Testis (tissue), 2 donors: ENCODE measurements at regions not wholly inside any gene's neighbourhood (a gene's known extent, or its start where the extent isn't known, plus 50 kb on each side); places are given as distances from the start of the nearest gene placed in this dataset.

Experiments used
- DNase-seq: peaks from one replicate; pipeline ENCODE4 v3.0.0-alpha.2; 2019
- H3K27ac ChIP-seq, 2 donors: fragments of 200-600 bp; sonication (generic); one replicate each; pipeline ENCODE4 v1.5.1; 2019
- H3K27me3 ChIP-seq: fragments of 200-600 bp; sonication (generic); one replicate; pipeline ENCODE4 v1.5.1; 2019
- H3K36me3 ChIP-seq: fragments of 200-600 bp; sonication (generic); one replicate; pipeline ENCODE4 v1.5.1; 2017; ENCODE audit warnings: low read depth; ENCODE audit errors: missing control alignments
- H3K4me1 ChIP-seq: fragments of 200-600 bp; sonication (generic); one replicate; pipeline ENCODE4 v1.5.1; 2019
- H3K4me3 ChIP-seq, 2 donors: fragments of 200-600 bp; sonication (generic); one replicate each; pipeline ENCODE4 v1.5.1; 2017 to 2019
- H3K9me3 ChIP-seq: fragments of 200-600 bp; sonication (generic); one replicate; pipeline ENCODE4 v1.5.1; 2017
- CTCF ChIP-seq, 3 experiments: fragments of 450-650 bp in 2 of 3; fragments of 200-600 bp in 1 of 3; sonication (generic) in 1 of 3; IDR thresholded peaks; one replicate each; pipeline ENCODE4 v1.5.1; 2016 to 2019; ENCODE audit warnings: antibody characterized with exemption in 3 of 3, mild to moderate bottlenecking in 2 of 3, moderate library complexity in 1 of 3
- POLR2A ChIP-seq: fragments of 450-650 bp; IDR thresholded peaks from one replicate; pipeline ENCODE4 v1.6.1; 2017; ENCODE audit warnings: antibody characterized with exemption, mild to moderate bottlenecking, moderate library complexity
- WGBS, 2 donors: methylation state at CpG; one replicate each; pipeline ENCODE4 v1.1.5; 2018; 5-methylcytosine and 5-hydroxymethylcytosine counted together
- intact Hi-C: fragments of 100-400 bp; cut with DNase I; formaldehyde crosslinking; loops from one replicate; pipeline ENCODE4 v1.15.1; 2023; ENCODE audit warnings: low total_unique reads

DNA sequence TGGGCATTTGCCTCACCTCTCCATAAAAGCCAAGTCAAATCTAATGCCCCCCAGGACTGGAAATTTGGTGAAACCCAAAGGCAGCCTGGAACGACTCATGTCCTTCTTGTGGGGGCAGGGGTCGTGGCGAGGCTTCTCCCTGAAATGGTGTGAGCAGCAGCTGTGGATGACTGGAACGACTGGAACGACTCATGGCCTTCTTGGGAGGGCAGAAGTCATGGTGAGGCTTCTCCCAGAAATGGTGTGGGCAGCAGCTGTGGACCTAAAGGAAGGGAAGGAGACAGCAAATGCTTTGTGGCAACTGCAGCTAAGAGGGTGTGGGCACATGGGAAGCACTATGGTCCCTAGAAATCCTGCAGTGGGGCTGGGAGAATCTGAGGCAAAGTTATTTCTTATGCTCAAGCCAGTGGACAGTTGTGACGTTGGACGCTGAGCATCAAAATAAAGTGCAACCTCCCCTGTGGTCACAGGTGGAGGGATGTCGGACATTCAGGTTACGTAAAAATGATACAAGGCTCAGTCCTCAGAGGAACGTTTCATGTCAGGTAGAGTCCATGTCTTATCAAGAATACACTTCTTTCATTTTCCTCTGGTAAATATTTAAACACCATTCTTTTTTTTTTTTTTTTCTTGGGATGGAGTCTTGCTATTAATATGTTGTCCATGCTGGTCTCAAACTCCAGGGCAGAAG lies 107.0 kb upstream of the KIF5B start:
- no peaks in the 10 kb centered on the region for H3K9me3 ChIP-seq
- no peak overlapping the region for H3K27ac ChIP-seq
- H3K4me3 ChIP-seq, result no peak overlapping the region
- TF ChIP-seq POLR2A, result no peak
- TF ChIP-seq CTCF (IDR thresholded peaks at IDR 0.05), result no peak
- WGBS, 2 donors, result 81 to 82% methylated on average over 10 of the region's 10 CpGs
- H3K4me1 ChIP-seq, result no peaks in the 10 kb centered on the region
- DNase-seq, result no peak
- intact Hi-C loops, result no loop called here
- H3K27me3 ChIP-seq, result no peaks in the 10 kb centered on the region
- H3K36me3 ChIP-seq, result no peaks in the 10 kb centered on the region

DNA sequence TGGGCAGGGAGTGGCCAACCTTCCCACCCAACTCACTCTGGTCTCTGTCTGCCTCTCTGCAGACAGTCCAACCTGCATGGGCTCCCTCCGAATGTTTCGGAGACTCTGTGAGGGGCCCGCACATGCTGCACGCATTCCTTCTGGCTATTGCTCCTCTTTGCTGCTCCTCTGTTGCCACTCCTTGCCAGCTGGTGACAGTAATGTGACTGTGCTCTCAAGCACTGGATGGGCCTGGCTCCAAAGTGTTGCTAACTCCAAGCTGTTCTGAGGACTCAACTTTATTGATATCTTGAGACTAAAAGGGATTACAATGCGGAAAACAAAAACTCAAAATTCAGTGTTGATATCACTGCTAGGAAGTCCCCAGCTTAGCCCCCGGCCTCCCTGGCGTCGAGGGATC lies 105.4 kb upstream of the KIF5B start:
- no peak overlapping the region for H3K27ac ChIP-seq
- TF ChIP-seq CTCF (IDR thresholded peaks at IDR 0.05), result no peak
- no peak for TF ChIP-seq POLR2A
- no peak overlapping the region for H3K4me3 ChIP-seq
- H3K9me3 ChIP-seq, result no peaks in the 10 kb centered on the region
- WGBS, 2 donors, result 89 to 97% methylated on average over 8 of the region's 8 CpGs
- no peaks in the 10 kb centered on the region for H3K27me3 ChIP-seq
- no peaks in the 10 kb centered on the region for H3K4me1 ChIP-seq
- no peak for DNase-seq
- no peaks in the 10 kb centered on the region for H3K36me3 ChIP-seq
- intact Hi-C loops, result no loop called here

- no peaks in the 10 kb centered on the region for H3K27me3 ChIP-seq
- no peaks in the 10 kb centered on the region for H3K4me1 ChIP-seq
- H3K4me3 ChIP-seq, result no peak overlapping the region
- intact Hi-C loops, result no loop called here
- TF ChIP-seq POLR2A (no peak), CTCF (IDR thresholded peaks at IDR 0.05) (no peak)
- no peaks in the 10 kb centered on the region for H3K9me3 ChIP-seq
- no peaks in the 10 kb centered on the region for H3K36me3 ChIP-seq
- H3K27ac ChIP-seq, result no peak overlapping the region
- no peak for DNase-seq
- WGBS, 2 donors, result 71 to 88% methylated on average over 2 of the region's 2 CpGs
Measured at GRCh38 chr10:32160864-32161263, 104.6 kb upstream of the KIF5B start.

DNA sequence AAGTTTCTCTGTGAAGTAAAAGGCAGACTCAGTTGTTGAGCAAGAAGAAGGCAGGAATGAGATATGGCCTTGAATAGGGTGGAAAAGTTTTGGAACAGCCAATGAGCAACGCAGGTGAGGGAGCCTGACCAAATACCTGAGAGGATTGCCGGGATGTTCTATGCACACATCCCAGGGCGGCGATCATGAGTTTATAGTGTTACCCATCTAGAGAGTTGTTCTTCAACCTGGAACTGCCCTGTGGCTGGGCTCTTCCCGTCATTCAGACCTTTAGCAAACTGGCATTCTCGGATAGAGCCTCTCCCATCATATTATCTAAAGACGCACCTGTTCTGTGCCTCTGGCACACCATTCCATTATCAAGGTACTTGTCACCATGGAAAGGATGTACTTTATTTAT lies 103.0 kb upstream of the KIF5B start:
- WGBS, 2 donors, result 93 to 97% methylated on average over 7 of the region's 7 CpGs

More for the DNA sequence above, 103.0 kb upstream of the KIF5B start:
- H3K36me3 ChIP-seq, result no peaks in the 10 kb centered on the region
- H3K9me3 ChIP-seq, result no peaks in the 10 kb centered on the region
- no peak overlapping the region for H3K4me3 ChIP-seq
- intact Hi-C loops, result no loop called here
- no peaks in the 10 kb centered on the region for H3K4me1 ChIP-seq
- TF ChIP-seq POLR2A (no peak), CTCF (IDR thresholded peaks at IDR 0.05) (no peak)
- DNase-seq, result no peak
- no peaks in the 10 kb centered on the region for H3K27me3 ChIP-seq
- H3K27ac ChIP-seq, result no peak overlapping the region
